HG03378 (cell line): ENCODE measurements at regions not wholly inside any gene's neighbourhood (a gene's known extent, or its start where the extent isn't known, plus 50 kb on each side); places are given as distances from the start of the nearest gene placed in this dataset.
A peak's percentile ranks its signal among the peaks of the same experiment; 100 is the strongest.
"Not testable (repeated sequence)": the region's sequence is repeated elsewhere in the genome, so short reads cannot be mapped to it uniquely, and the experiment has no call there.

Experiments
- ATAC-seq: cut with Tn5 transposase; IDR thresholded peaks from one replicate; pipeline ENCODE4 v1.9.1; 2021; ENCODE audit warnings: mild to moderate bottlenecking, moderate library complexity; ENCODE audit not compliant: unreplicated experiment

- no peak for ATAC-seq
Observed at GRCh38 chr4:33427676-33428075, 2707.5 kb downstream of the PCDH7 start.

GRCh38 chr4:33429971-33430370 lies 2709.8 kb downstream of the PCDH7 start:
- ATAC-seq = no peak

- ATAC-seq = no peak
Observed at GRCh38 chr4:33437406-33437805, 2717.2 kb downstream of the PCDH7 start.

GRCh38 chr4:33446953-33447352 lies 2726.8 kb downstream of the PCDH7 start:
- no peak for ATAC-seq

- ATAC-seq = no peak
Observed at GRCh38 chr4:33448948-33449347, 2728.8 kb downstream of the PCDH7 start.

- ATAC-seq = no peak
Observed at GRCh38 chr4:33453436-33453835, 2733.3 kb downstream of the PCDH7 start.

GRCh38 chr4:33453916-33454315 lies 2733.7 kb downstream of the PCDH7 start:
- ATAC-seq = no peak

- no peak for ATAC-seq
Observed at GRCh38 chr4:33465565-33465964, 2745.4 kb downstream of the PCDH7 start.

- ATAC-seq = no peak
Observed at GRCh38 chr4:33467291-33467690, 2747.1 kb downstream of the PCDH7 start.

GRCh38 chr4:33470805-33471204 lies 2750.6 kb downstream of the PCDH7 start:
- no peak for ATAC-seq

GRCh38 chr4:33477715-33478114 lies 2757.5 kb downstream of the PCDH7 start:
- ATAC-seq = no peak

GRCh38 chr4:33482773-33483172 lies 2761.5 kb downstream of the ARAP2 start:
- ATAC-seq = no peak

- no peak for ATAC-seq
Observed at GRCh38 chr4:33485111-33485510, 2759.2 kb downstream of the ARAP2 start.

GRCh38 chr4:33493231-33493630 lies 2751.1 kb downstream of the ARAP2 start:
- ATAC-seq = no peak

- no peak for ATAC-seq
Observed at GRCh38 chr4:33494150-33494549, 2750.2 kb downstream of the ARAP2 start.

- not testable (repeated sequence) for ATAC-seq
Observed at GRCh38 chr4:33501587-33501986, 2742.7 kb downstream of the ARAP2 start.

GRCh38 chr4:33512397-33512796 lies 2731.9 kb downstream of the ARAP2 start:
- ATAC-seq = peak; percentile 90

- no peak for ATAC-seq
Observed at GRCh38 chr4:33518856-33519255, 2725.5 kb downstream of the ARAP2 start.

GRCh38 chr4:33532821-33533220 lies 2711.5 kb downstream of the ARAP2 start:
- no peak for ATAC-seq

GRCh38 chr4:33536898-33537297 lies 2707.4 kb downstream of the ARAP2 start:
- no peak for ATAC-seq

- no peak for ATAC-seq
Observed at GRCh38 chr4:33537527-33537926, 2706.8 kb downstream of the ARAP2 start.

GRCh38 chr4:33543941-33544450 lies 2700.3 kb downstream of the ARAP2 start:
- no peak for ATAC-seq

GRCh38 chr4:33551244-33551643 lies 2693.1 kb downstream of the ARAP2 start:
- no peak for ATAC-seq

- no peak for ATAC-seq
Observed at GRCh38 chr4:33561259-33561658, 2683.1 kb downstream of the ARAP2 start.
